ENCODE measurements at regions not wholly inside any gene's neighbourhood (a gene's known extent, or its start where the extent isn't known, plus 50 kb on each side); places are given as distances from the start of the nearest gene placed in this dataset.

GRCh38 chr6:56761651-56762050 is 119.0 kb upstream of the DST start:
- Mint-ChIP-seq H3K36me3 (ENCODE audit: low read depth) (no peaks in the 10 kb centered on the region), H3K9me3 (no peaks in the 10 kb centered on the region), H3K27ac (no peak overlapping the region), H3K27me3 (ENCODE audit: insufficient read depth, low read depth, poor library complexity) (peaks cover 3% of the 10 kb centered on the region), H3K4me3 (no peak overlapping the region), H3K4me1 (peaks cover 47% of the 10 kb centered on the region)
- Histone ChIP-seq H3K36me3 (ENCODE audit: insufficient read depth) (no peaks in the 10 kb centered on the region), H3K79me2 (replicated peaks; ENCODE audit: insufficient read depth) (peaks cover 97% of the 10 kb centered on the region), H3F3A (replicated peaks; ENCODE audit: low read depth) (peaks cover 7% of the 10 kb centered on the region; the same call in 1 of the 2 replicates), H3K4me1 (ENCODE audit: insufficient read depth) (peaks cover 59% of the 10 kb centered on the region), H2AFZ (no peak overlapping the region), H3K27me3 (ENCODE audit: insufficient read depth) (no peaks in the 10 kb centered on the region), H3K27ac (ENCODE audit: low read depth) (no peak overlapping the region), H3K4me3 (no peak overlapping the region), H3K4me2 (no peak overlapping the region), H4K20me1 (replicated peaks; ENCODE audit: insufficient read depth) (0 out of 2 replicates have a peak, but pooled peaks cover 6% of the 10 kb centered on the region), H3K9me2 (ENCODE audit: insufficient read depth) (no peaks in the 10 kb centered on the region)
- ATAC-seq (no peak), DNase-seq (ENCODE audit: low spot score) (no peak)
- TF ChIP-seq NANOG (IDR thresholded peaks at IDR 0.05; ENCODE audit: borderline replicate concordance) (no peak), POLR2AphosphoS5 (IDR thresholded peaks at IDR 0.05; ENCODE audit: low read depth) (no peak), STAT1 (IDR thresholded peaks at IDR 0.05; ENCODE audit: unreplicated experiment) (no peak), REST (IDR thresholded peaks at IDR 0.05; ENCODE audit: unreplicated experiment) (no peak), CREB1 (CRISPR knock-in tag; IDR thresholded peaks at IDR 0.05; ENCODE audit: low read depth) (no peak), EZH2 (IDR thresholded peaks at IDR 0.05; ENCODE audit: low read depth, unreplicated experiment) (no peak), ZNF331 (CRISPR knock-in tag; IDR thresholded peaks at IDR 0.05; ENCODE audit: low read depth) (no peak), EZH2phosphoT487 (IDR thresholded peaks at IDR 0.05; ENCODE audit: unreplicated experiment) (no peak), JUNB (IDR thresholded peaks at IDR 0.05; ENCODE audit: unreplicated experiment) (no peak), ZNF114 (CRISPR knock-in tag; IDR thresholded peaks at IDR 0.05) (no peak)
- TF ChIP-seq, protein P1, sequence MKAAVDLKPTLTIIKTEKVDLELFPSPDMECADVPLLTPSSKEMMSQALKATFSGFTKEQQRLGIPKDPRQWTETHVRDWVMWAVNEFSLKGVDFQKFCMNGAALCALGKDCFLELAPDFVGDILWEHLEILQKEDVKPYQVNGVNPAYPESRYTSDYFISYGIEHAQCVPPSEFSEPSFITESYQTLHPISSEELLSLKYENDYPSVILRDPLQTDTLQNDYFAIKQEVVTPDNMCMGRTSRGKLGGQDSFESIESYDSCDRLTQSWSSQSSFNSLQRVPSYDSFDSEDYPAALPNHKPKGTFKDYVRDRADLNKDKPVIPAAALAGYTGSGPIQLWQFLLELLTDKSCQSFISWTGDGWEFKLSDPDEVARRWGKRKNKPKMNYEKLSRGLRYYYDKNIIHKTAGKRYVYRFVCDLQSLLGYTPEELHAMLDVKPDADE (IDR thresholded peaks at IDR 0.05): no peak
- TF ChIP-seq, protein P2, sequence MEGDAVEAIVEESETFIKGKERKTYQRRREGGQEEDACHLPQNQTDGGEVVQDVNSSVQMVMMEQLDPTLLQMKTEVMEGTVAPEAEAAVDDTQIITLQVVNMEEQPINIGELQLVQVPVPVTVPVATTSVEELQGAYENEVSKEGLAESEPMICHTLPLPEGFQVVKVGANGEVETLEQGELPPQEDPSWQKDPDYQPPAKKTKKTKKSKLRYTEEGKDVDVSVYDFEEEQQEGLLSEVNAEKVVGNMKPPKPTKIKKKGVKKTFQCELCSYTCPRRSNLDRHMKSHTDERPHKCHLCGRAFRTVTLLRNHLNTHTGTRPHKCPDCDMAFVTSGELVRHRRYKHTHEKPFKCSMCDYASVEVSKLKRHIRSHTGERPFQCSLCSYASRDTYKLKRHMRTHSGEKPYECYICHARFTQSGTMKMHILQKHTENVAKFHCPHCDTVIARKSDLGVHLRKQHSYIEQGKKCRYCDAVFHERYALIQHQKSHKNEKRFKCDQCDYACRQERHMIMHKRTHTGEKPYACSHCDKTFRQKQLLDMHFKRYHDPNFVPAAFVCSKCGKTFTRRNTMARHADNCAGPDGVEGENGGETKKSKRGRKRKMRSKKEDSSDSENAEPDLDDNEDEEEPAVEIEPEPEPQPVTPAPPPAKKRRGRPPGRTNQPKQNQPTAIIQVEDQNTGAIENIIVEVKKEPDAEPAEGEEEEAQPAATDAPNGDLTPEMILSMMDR (conservative IDR thresholded peaks at IDR 0.05; ENCODE audit: low read depth in 2 of 2): no peak
- TF ChIP-seq, protein P3, sequence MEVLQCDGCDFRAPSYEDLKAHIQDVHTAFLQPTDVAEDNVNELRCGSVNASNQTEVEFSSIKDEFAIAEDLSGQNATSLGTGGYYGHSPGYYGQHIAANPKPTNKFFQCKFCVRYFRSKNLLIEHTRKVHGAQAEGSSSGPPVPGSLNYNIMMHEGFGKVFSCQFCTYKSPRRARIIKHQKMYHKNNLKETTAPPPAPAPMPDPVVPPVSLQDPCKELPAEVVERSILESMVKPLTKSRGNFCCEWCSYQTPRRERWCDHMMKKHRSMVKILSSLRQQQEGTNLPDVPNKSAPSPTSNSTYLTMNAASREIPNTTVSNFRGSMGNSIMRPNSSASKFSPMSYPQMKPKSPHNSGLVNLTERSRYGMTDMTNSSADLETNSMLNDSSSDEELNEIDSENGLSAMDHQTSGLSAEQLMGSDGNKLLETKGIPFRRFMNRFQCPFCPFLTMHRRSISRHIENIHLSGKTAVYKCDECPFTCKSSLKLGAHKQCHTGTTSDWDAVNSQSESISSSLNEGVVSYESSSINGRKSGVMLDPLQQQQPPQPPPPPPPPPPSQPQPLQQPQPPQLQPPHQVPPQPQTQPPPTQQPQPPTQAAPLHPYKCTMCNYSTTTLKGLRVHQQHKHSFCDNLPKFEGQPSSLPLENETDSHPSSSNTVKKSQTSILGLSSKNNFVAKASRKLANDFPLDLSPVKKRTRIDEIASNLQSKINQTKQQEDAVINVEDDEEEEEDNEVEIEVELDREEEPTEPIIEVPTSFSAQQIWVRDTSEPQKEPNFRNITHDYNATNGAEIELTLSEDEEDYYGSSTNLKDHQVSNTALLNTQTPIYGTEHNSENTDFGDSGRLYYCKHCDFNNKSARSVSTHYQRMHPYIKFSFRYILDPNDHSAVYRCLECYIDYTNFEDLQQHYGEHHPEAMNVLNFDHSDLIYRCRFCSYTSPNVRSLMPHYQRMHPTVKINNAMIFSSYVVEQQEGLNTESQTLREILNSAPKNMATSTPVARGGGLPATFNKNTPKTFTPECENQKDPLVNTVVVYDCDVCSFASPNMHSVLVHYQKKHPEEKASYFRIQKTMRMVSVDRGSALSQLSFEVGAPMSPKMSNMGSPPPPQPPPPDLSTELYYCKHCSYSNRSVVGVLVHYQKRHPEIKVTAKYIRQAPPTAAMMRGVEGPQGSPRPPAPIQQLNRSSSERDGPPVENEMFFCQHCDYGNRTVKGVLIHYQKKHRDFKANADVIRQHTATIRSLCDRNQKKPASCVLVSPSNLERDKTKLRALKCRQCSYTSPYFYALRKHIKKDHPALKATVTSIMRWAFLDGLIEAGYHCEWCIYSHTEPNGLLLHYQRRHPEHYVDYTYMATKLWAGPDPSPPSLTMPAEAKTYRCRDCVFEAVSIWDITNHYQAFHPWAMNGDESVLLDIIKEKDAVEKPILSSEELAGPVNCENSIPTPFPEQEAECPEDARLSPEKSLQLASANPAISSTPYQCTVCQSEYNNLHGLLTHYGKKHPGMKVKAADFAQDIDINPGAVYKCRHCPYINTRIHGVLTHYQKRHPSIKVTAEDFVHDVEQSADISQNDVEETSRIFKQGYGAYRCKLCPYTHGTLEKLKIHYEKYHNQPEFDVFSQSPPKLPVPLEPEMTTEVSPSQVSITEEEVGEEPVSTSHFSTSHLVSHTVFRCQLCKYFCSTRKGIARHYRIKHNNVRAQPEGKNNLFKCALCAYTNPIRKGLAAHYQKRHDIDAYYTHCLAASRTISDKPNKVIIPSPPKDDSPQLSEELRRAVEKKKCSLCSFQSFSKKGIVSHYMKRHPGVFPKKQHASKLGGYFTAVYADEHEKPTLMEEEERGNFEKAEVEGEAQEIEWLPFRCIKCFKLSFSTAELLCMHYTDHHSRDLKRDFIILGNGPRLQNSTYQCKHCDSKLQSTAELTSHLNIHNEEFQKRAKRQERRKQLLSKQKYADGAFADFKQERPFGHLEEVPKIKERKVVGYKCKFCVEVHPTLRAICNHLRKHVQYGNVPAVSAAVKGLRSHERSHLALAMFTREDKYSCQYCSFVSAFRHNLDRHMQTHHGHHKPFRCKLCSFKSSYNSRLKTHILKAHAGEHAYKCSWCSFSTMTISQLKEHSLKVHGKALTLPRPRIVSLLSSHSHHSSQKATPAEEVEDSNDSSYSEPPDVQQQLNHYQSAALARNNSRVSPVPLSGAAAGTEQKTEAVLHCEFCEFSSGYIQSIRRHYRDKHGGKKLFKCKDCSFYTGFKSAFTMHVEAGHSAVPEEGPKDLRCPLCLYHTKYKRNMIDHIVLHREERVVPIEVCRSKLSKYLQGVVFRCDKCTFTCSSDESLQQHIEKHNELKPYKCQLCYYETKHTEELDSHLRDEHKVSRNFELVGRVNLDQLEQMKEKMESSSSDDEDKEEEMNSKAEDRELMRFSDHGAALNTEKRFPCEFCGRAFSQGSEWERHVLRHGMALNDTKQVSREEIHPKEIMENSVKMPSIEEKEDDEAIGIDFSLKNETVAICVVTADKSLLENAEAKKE (CRISPR knock-in tag; IDR thresholded peaks at IDR 0.05): no peak

Data from GM23338 (cell line).